ENCODE measurements at regions not wholly inside any gene's neighbourhood (a gene's known extent, or its start where the extent isn't known, plus 50 kb on each side); places are given as distances from the start of the nearest gene placed in this dataset.

GRCh38 chr7:8963722-8964121, 530.3 kb downstream of the NXPH1 start:
- Histone ChIP-seq H4K20me1 (ENCODE audit: insufficient read depth, low read length) (no peaks in the 10 kb centered on the region), H3K9me2 (ENCODE audit: low read depth, low read length) (no peaks in the 10 kb centered on the region), H3K4me1 (ENCODE audit: insufficient read depth, low read length, severe bottlenecking) (no peaks in the 10 kb centered on the region), H3F3A (ENCODE audit: insufficient read depth, low read length) (no peaks in the 10 kb centered on the region), H2AFZ (ENCODE audit: low read length) (no peak overlapping the region), H3K9ac (ENCODE audit: low read length) (no peak overlapping the region), H3K4me2 (ENCODE audit: low read length) (no peak overlapping the region), H3K79me2 (ENCODE audit: insufficient read depth, low read length) (no peaks in the 10 kb centered on the region), H3K9me3 (ENCODE audit: low read length) (no peaks in the 10 kb centered on the region), H3K27me3 (ENCODE audit: insufficient read depth, low read length) (no peaks in the 10 kb centered on the region), H3K4me3 (ENCODE audit: low read depth, low read length, poor library complexity, severe bottlenecking) (no peak overlapping the region), H3K27ac (ENCODE audit: low read depth, low read length, poor library complexity, severe bottlenecking) (no peak overlapping the region), H3K36me3 (ENCODE audit: insufficient read depth, low read length) (no peaks in the 10 kb centered on the region)
- TF ChIP-seq EZH2 (IDR thresholded peaks at IDR 0.05; ENCODE audit: borderline replicate concordance, low read length): no peak
- no peak for TF ChIP-seq CTCF (IDR thresholded peaks at IDR 0.05; ENCODE audit: low read length)

- Histone ChIP-seq H3K27me3 (ENCODE audit: insufficient read depth, low read length) (no peaks in the 10 kb centered on the region), H3K36me3 (ENCODE audit: insufficient read depth, low read length) (no peaks in the 10 kb centered on the region), H2AFZ (ENCODE audit: low read length) (no peak overlapping the region), H3K4me1 (ENCODE audit: insufficient read depth, low read length, severe bottlenecking) (no peaks in the 10 kb centered on the region), H3K79me2 (ENCODE audit: insufficient read depth, low read length) (no peaks in the 10 kb centered on the region), H3K9ac (ENCODE audit: low read length) (no peak overlapping the region), H3F3A (ENCODE audit: insufficient read depth, low read length) (no peaks in the 10 kb centered on the region), H4K20me1 (ENCODE audit: insufficient read depth, low read length) (no peaks in the 10 kb centered on the region), H3K9me3 (ENCODE audit: low read length) (no peaks in the 10 kb centered on the region), H3K27ac (ENCODE audit: low read depth, low read length, poor library complexity, severe bottlenecking) (no peak overlapping the region), H3K4me2 (ENCODE audit: low read length) (no peak overlapping the region), H3K9me2 (ENCODE audit: low read depth, low read length) (no peaks in the 10 kb centered on the region), H3K4me3 (ENCODE audit: low read depth, low read length, poor library complexity, severe bottlenecking) (no peak overlapping the region)
- no peak for TF ChIP-seq CTCF (IDR thresholded peaks at IDR 0.05; ENCODE audit: low read length)
- no peak for TF ChIP-seq EZH2 (IDR thresholded peaks at IDR 0.05; ENCODE audit: borderline replicate concordance, low read length)
Measured at GRCh38 chr7:8965177-8965576, 531.8 kb downstream of the NXPH1 start.

GRCh38 chr7:8973601-8974000, 540.2 kb downstream of the NXPH1 start:
- Histone ChIP-seq H3K79me2 (ENCODE audit: insufficient read depth, low read length) (no peaks in the 10 kb centered on the region), H3K9me2 (ENCODE audit: low read depth, low read length) (no peaks in the 10 kb centered on the region), H3K4me1 (ENCODE audit: insufficient read depth, low read length, severe bottlenecking) (no peaks in the 10 kb centered on the region), H3K27ac (ENCODE audit: low read depth, low read length, poor library complexity, severe bottlenecking) (no peak overlapping the region), H3K9ac (ENCODE audit: low read length) (no peak overlapping the region), H3K4me3 (ENCODE audit: low read depth, low read length, poor library complexity, severe bottlenecking) (no peak overlapping the region), H3F3A (ENCODE audit: insufficient read depth, low read length) (no peaks in the 10 kb centered on the region), H3K9me3 (ENCODE audit: low read length) (no peaks in the 10 kb centered on the region), H3K4me2 (ENCODE audit: low read length) (no peak overlapping the region), H4K20me1 (ENCODE audit: insufficient read depth, low read length) (no peaks in the 10 kb centered on the region), H3K27me3 (ENCODE audit: insufficient read depth, low read length) (no peaks in the 10 kb centered on the region), H2AFZ (ENCODE audit: low read length) (no peak overlapping the region), H3K36me3 (ENCODE audit: insufficient read depth, low read length) (no peaks in the 10 kb centered on the region)
- no peak for TF ChIP-seq EZH2 (IDR thresholded peaks at IDR 0.05; ENCODE audit: borderline replicate concordance, low read length)
- no peak for TF ChIP-seq CTCF (IDR thresholded peaks at IDR 0.05; ENCODE audit: low read length)

Data from OCI-LY1 (cell line).